ENCODE measurements at regions not wholly inside any gene's neighbourhood (a gene's known extent, or its start where the extent isn't known, plus 50 kb on each side); places are given as distances from the start of the nearest gene placed in this dataset.

- no peaks in the 10 kb centered on the region for H3K4me1 ChIP-seq
- no peaks in the 10 kb centered on the region for H3K9me3 ChIP-seq
- no peaks in the 10 kb centered on the region for H3K27me3 ChIP-seq
- no peak overlapping the region for H3K4me3 ChIP-seq
- no peak for DNase-seq
- TF ChIP-seq POLR2A (IDR thresholded peaks at IDR 0.05) (no peak), CTCF (IDR thresholded peaks at IDR 0.05) (no peak)
- WGBS, 2 donors = 97 to 98% methylated on average over 2 of the region's 2 CpGs
- H3K27ac ChIP-seq = no peak overlapping the region
- no peaks in the 10 kb centered on the region for H3K36me3 ChIP-seq (ENCODE audit: low read depth, missing control alignments)
- intact Hi-C loops (cut with DNase I; ENCODE audit: low total_unique reads) = no loop called here
These were observed 431.4 kb upstream of the AGTR1 start for GRCh38 chr3:148266341-148266740.

- no peaks in the 10 kb centered on the region for H3K36me3 ChIP-seq (ENCODE audit: low read depth, missing control alignments)
- no peaks in the 10 kb centered on the region for H3K9me3 ChIP-seq
- intact Hi-C loops (cut with DNase I; ENCODE audit: low total_unique reads) = no loop called here
These were observed 427.9 kb upstream of the AGTR1 start for GRCh38 chr3:148269816-148270215.

GRCh38 chr3:148280623-148281242 is 417.0 kb upstream of the AGTR1 start:
- intact Hi-C loops (cut with DNase I; ENCODE audit: low total_unique reads) = no loop called here
- 56 to 79% methylated on average over 7 to 38 of the region's 38 CpGs for WGBS, 2 donors
- no peaks in the 10 kb centered on the region for H3K4me1 ChIP-seq

More at GRCh38 chr3:148269816-148270215, 427.9 kb upstream of the AGTR1 start:
- Histone ChIP-seq H3K4me3 (no peak overlapping the region), H3K4me1 (no peaks in the 10 kb centered on the region), H3K27ac (no peak overlapping the region), H3K27me3 (no peaks in the 10 kb centered on the region)
- DNase-seq = no peak
- TF ChIP-seq POLR2A (IDR thresholded peaks at IDR 0.05) (no peak), CTCF (IDR thresholded peaks at IDR 0.05) (no peak)

GRCh38 chr3:148289159-148289558 is 408.5 kb upstream of the AGTR1 start:
- no peak for DNase-seq
- 91 to 96% methylated on average over 6 of the region's 6 CpGs for WGBS, 2 donors
- H3K4me1 ChIP-seq = no peaks in the 10 kb centered on the region
- intact Hi-C loops (cut with DNase I; ENCODE audit: low total_unique reads) = no loop called here
- no peak overlapping the region for H3K4me3 ChIP-seq
- no peak overlapping the region for H3K27ac ChIP-seq
- no peaks in the 10 kb centered on the region for H3K9me3 ChIP-seq
- H3K27me3 ChIP-seq = no peaks in the 10 kb centered on the region
- no peaks in the 10 kb centered on the region for H3K36me3 ChIP-seq (ENCODE audit: low read depth, missing control alignments)
- no peak for TF ChIP-seq CTCF (IDR thresholded peaks at IDR 0.05)
- TF ChIP-seq POLR2A (IDR thresholded peaks at IDR 0.05) = no peak

More at GRCh38 chr3:148280623-148281242, 417.0 kb upstream of the AGTR1 start:
- Histone ChIP-seq H3K4me3 (peak overlapping the region; percentile 44 to 52), H3K9me3 (no peaks in the 10 kb centered on the region), H3K36me3 (ENCODE audit: low read depth, missing control alignments) (no peaks in the 10 kb centered on the region), H3K27me3 (no peaks in the 10 kb centered on the region), H3K27ac (no peak overlapping the region)
- no peak for TF ChIP-seq POLR2A (IDR thresholded peaks at IDR 0.05)
- TF ChIP-seq CTCF (IDR thresholded peaks at IDR 0.05) = no peak
- peak; percentile 70 for DNase-seq

- intact Hi-C loops (cut with DNase I; ENCODE audit: low total_unique reads) = no loop called here
- no peak for TF ChIP-seq CTCF (IDR thresholded peaks at IDR 0.05)
- no peak for TF ChIP-seq POLR2A (IDR thresholded peaks at IDR 0.05)
- H3K36me3 ChIP-seq (ENCODE audit: low read depth, missing control alignments) = no peaks in the 10 kb centered on the region
These were observed 400.7 kb upstream of the AGTR1 start for GRCh38 chr3:148297013-148297412.

More at GRCh38 chr3:148297013-148297412, 400.7 kb upstream of the AGTR1 start:
- no peak overlapping the region for H3K4me3 ChIP-seq
- H3K27me3 ChIP-seq = no peaks in the 10 kb centered on the region
- H3K4me1 ChIP-seq = no peaks in the 10 kb centered on the region
- H3K27ac ChIP-seq = no peak overlapping the region
- H3K9me3 ChIP-seq = no peaks in the 10 kb centered on the region
- no peak for DNase-seq
